IMR-90 (cell line): ENCODE measurements at regions not wholly inside any gene's neighbourhood (a gene's known extent, or its start where the extent isn't known, plus 50 kb on each side); places are given as distances from the start of the nearest gene placed in this dataset.

Experiments
- BHLHE40 ChIP-seq: fragments of 150-350 bp; IDR thresholded peaks from 2 replicates; pipeline ENCODE4 v1.6.1; 2016; ENCODE audit warnings: mild to moderate bottlenecking, low read depth, low read length
- CEBPB ChIP-seq: IDR thresholded peaks from 2 replicates; pipeline ENCODE4 v1.6.1; 2012; ENCODE audit warnings: low read depth, low read length, improper control_type of control experiment
- CTCF ChIP-seq: conservative IDR thresholded peaks from 2 replicates; pipeline ENCODE4 v1.5.1; 2012; ENCODE audit warnings: mild to moderate bottlenecking, low read depth, low read length, improper control_type of control experiment
- ELK1 ChIP-seq: fragments of 150-350 bp; IDR thresholded peaks from 2 replicates; pipeline ENCODE4 v1.6.1; 2016; ENCODE audit warnings: low read depth, mild to moderate bottlenecking, low read length, moderate library complexity, borderline replicate concordance
- MAFK ChIP-seq: IDR thresholded peaks from 2 replicates; pipeline ENCODE4 v1.6.1; 2012; ENCODE audit warnings: low read depth, low read length, improper control_type of control experiment
- MAZ ChIP-seq: IDR thresholded peaks from 2 replicates; pipeline ENCODE4 v1.6.1; 2012; ENCODE audit warnings: low read depth, mild to moderate bottlenecking, low read length, improper control_type of control experiment, moderate library complexity, borderline replicate concordance
- POLR2A ChIP-seq: IDR thresholded peaks from 2 replicates; pipeline ENCODE4 v1.6.1; 2012; ENCODE audit warnings: mild to moderate bottlenecking, low read depth, low read length
- RAD21 ChIP-seq: IDR thresholded peaks from 2 replicates; pipeline ENCODE4 v1.6.1; 2012; ENCODE audit warnings: low read length, improper control_type of control experiment
- SMC3 ChIP-seq: fragments of 150-350 bp; IDR thresholded peaks from 2 replicates; pipeline ENCODE4 v1.6.1; 2016; ENCODE audit warnings: low read depth, mild to moderate bottlenecking, antibody characterized with exemption, low read length, moderate library complexity

- TF ChIP-seq CTCF, result no peak
- TF ChIP-seq POLR2A, result 0 out of 2 replicates have a peak, but pooled peaks have one; percentile 35
- no peak for TF ChIP-seq ELK1
- TF ChIP-seq BHLHE40, result no peak
- no peak for TF ChIP-seq RAD21
- TF ChIP-seq CEBPB, result no peak
- no peak for TF ChIP-seq MAFK
- TF ChIP-seq MAZ, result peak; percentile 82; the same call in 1 of the 2 replicates
- no peak for TF ChIP-seq SMC3
Measured at GRCh38 chr22:27512283-27512761, 289.2 kb downstream of the MN1 start.
